ENCODE measurements at regions not wholly inside any gene's neighbourhood (a gene's known extent, or its start where the extent isn't known, plus 50 kb on each side); places are given as distances from the start of the nearest gene placed in this dataset.

DNA sequence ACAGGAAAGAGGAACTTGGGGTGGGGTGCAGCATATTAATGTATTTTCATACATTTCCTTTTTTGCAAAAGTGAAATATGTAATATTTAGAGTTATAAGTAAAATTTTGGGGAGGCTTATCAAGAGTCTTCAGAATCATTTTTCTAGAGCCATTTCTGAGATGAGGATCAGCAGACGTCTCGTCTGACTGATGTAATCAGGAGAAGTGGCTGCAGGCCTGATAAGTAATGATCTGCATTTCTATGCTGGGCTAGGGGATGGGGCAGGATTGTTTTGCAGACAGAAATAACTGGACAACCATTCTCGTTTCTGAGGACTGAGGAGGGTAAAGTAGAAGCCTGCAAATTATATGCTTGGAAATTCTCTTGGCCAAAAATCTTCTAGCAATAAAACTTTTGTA, 89.2 kb upstream of the ARGLU1 start:
- H3K4me1 ChIP-seq (ENCODE audit: low read depth, poor library complexity, severe bottlenecking) = no peaks in the 10 kb centered on the region
- no peak overlapping the region for H3K4me2 ChIP-seq
- no peak overlapping the region for H3K9ac ChIP-seq
- H4K20me1 ChIP-seq (ENCODE audit: insufficient read depth) = no peaks in the 10 kb centered on the region
- no peaks in the 10 kb centered on the region for H3K27me3 ChIP-seq (ENCODE audit: insufficient read depth, low read depth)
- no peak for TF ChIP-seq CTCF (conservative IDR thresholded peaks at IDR 0.05; ENCODE audit: low read depth, low read length)
- no peak overlapping the region for H3K4me3 ChIP-seq (IDR thresholded peaks at IDR 0.05; ENCODE audit: insufficient read depth, low read depth, low read length)
- H3K79me2 ChIP-seq (ENCODE audit: insufficient read depth, low read depth) = no peaks in the 10 kb centered on the region
- H3K27ac ChIP-seq = no peak overlapping the region
- H3K36me3 ChIP-seq (ENCODE audit: insufficient read depth) = no peaks in the 10 kb centered on the region
- H2AFZ ChIP-seq (ENCODE audit: low read depth) = no peak overlapping the region

- no peak overlapping the region for H2AFZ ChIP-seq (ENCODE audit: low read depth)
- no peaks in the 10 kb centered on the region for H3K4me1 ChIP-seq (ENCODE audit: low read depth, poor library complexity, severe bottlenecking)
- H3K4me2 ChIP-seq = no peak overlapping the region
- no peak overlapping the region for H3K4me3 ChIP-seq (IDR thresholded peaks at IDR 0.05; ENCODE audit: insufficient read depth, low read depth, low read length)
- no peaks in the 10 kb centered on the region for H3K27me3 ChIP-seq (ENCODE audit: insufficient read depth, low read depth)
- TF ChIP-seq CTCF (conservative IDR thresholded peaks at IDR 0.05; ENCODE audit: low read depth, low read length) = no peak
- no peaks in the 10 kb centered on the region for H4K20me1 ChIP-seq (ENCODE audit: insufficient read depth)
- H3K27ac ChIP-seq = no peak overlapping the region
- no peaks in the 10 kb centered on the region for H3K36me3 ChIP-seq (ENCODE audit: insufficient read depth)
- no peaks in the 10 kb centered on the region for H3K79me2 ChIP-seq (ENCODE audit: insufficient read depth, low read depth)
- H3K9ac ChIP-seq = no peak overlapping the region
Measured at GRCh38 chr13:106656186-106656585, 88.2 kb upstream of the ARGLU1 start.

GRCh38 chr13:106651442-106651841, 83.5 kb upstream of the ARGLU1 start:
- H2AFZ ChIP-seq (ENCODE audit: low read depth) = no peak overlapping the region
- no peak for TF ChIP-seq CTCF (conservative IDR thresholded peaks at IDR 0.05; ENCODE audit: low read depth, low read length)
- no peak overlapping the region for H3K4me3 ChIP-seq (IDR thresholded peaks at IDR 0.05; ENCODE audit: insufficient read depth, low read depth, low read length)
- H3K36me3 ChIP-seq (ENCODE audit: insufficient read depth) = no peaks in the 10 kb centered on the region
- H4K20me1 ChIP-seq (ENCODE audit: insufficient read depth) = no peaks in the 10 kb centered on the region
- no peak overlapping the region for H3K9ac ChIP-seq
- H3K27ac ChIP-seq = no peak overlapping the region
- no peaks in the 10 kb centered on the region for H3K4me1 ChIP-seq (ENCODE audit: low read depth, poor library complexity, severe bottlenecking)
- no peaks in the 10 kb centered on the region for H3K27me3 ChIP-seq (ENCODE audit: insufficient read depth, low read depth)
- H3K79me2 ChIP-seq (ENCODE audit: insufficient read depth, low read depth) = no peaks in the 10 kb centered on the region
- no peak overlapping the region for H3K4me2 ChIP-seq

GRCh38 chr13:106650690-106651205, 82.8 kb upstream of the ARGLU1 start:
- no peak for TF ChIP-seq CTCF (conservative IDR thresholded peaks at IDR 0.05; ENCODE audit: low read depth, low read length)
- no peaks in the 10 kb centered on the region for H3K79me2 ChIP-seq (ENCODE audit: insufficient read depth, low read depth)
- H3K4me1 ChIP-seq (ENCODE audit: low read depth, poor library complexity, severe bottlenecking) = no peaks in the 10 kb centered on the region

More at GRCh38 chr13:106650690-106651205, 82.8 kb upstream of the ARGLU1 start:
- H4K20me1 ChIP-seq (ENCODE audit: insufficient read depth) = no peaks in the 10 kb centered on the region
- H3K27ac ChIP-seq = no peak overlapping the region
- no peak overlapping the region for H3K4me2 ChIP-seq
- H3K27me3 ChIP-seq (ENCODE audit: insufficient read depth, low read depth) = no peaks in the 10 kb centered on the region
- no peak overlapping the region for H2AFZ ChIP-seq (ENCODE audit: low read depth)
- H3K9ac ChIP-seq = no peak overlapping the region
- no peaks in the 10 kb centered on the region for H3K36me3 ChIP-seq (ENCODE audit: insufficient read depth)
- H3K4me3 ChIP-seq (IDR thresholded peaks at IDR 0.05; ENCODE audit: insufficient read depth, low read depth, low read length) = no peak overlapping the region

Data from KMS-11 (cell line).